ENCODE measurements at regions not wholly inside any gene's neighbourhood (a gene's known extent, or its start where the extent isn't known, plus 50 kb on each side); places are given as distances from the start of the nearest gene placed in this dataset.

GRCh38 chr12:86801439-86801838 is 545.2 kb upstream of the MGAT4C start:
- Histone ChIP-seq H3K36me3 (no peaks in the 10 kb centered on the region), H3F3A (ENCODE audit: low read depth) (no peaks in the 10 kb centered on the region), H3K4me2 (no peak overlapping the region), H4K20me1 (ENCODE audit: low read depth) (no peaks in the 10 kb centered on the region), H3K4me1 (no peaks in the 10 kb centered on the region), H2AFZ (replicated peaks) (no peak overlapping the region), H3K79me2 (ENCODE audit: low read depth) (no peaks in the 10 kb centered on the region), H3K27ac (no peak overlapping the region), H3K9ac (no peak overlapping the region), H3K27me3 (no peaks in the 10 kb centered on the region), H3K9me3 (ENCODE audit: low read depth) (no peaks in the 10 kb centered on the region), H3K4me3 (no peak overlapping the region)
- no peak overlapping the region for H3K27ac Mint-ChIP-seq
- TF ChIP-seq EZH2phosphoT487 (IDR thresholded peaks at IDR 0.05) (no peak), CTCF (IDR thresholded peaks at IDR 0.05) (no peak), EZH2 (IDR thresholded peaks at IDR 0.05) (no peak)
- DNase-seq (ENCODE audit: low spot score): no peak
- no peaks in the 10 kb centered on the region for H3K9me3 Mint-ChIP-seq
- H3K4me3 Mint-ChIP-seq: no peak overlapping the region
- H3K4me1 Mint-ChIP-seq: no peaks in the 10 kb centered on the region
- no peaks in the 10 kb centered on the region for H3K27me3 Mint-ChIP-seq (ENCODE audit: insufficient read depth, low read depth)
- no peaks in the 10 kb centered on the region for H3K36me3 Mint-ChIP-seq

- Histone ChIP-seq H3K4me2 (no peak overlapping the region), H3K4me1 (no peaks in the 10 kb centered on the region), H3K4me3 (no peak overlapping the region), H3K36me3 (no peaks in the 10 kb centered on the region), H3K27me3 (no peaks in the 10 kb centered on the region), H4K20me1 (ENCODE audit: low read depth) (no peaks in the 10 kb centered on the region), H2AFZ (replicated peaks) (no peak overlapping the region), H3K27ac (no peak overlapping the region), H3K9me3 (ENCODE audit: low read depth) (no peaks in the 10 kb centered on the region), H3K79me2 (ENCODE audit: low read depth) (no peaks in the 10 kb centered on the region), H3K9ac (no peak overlapping the region), H3F3A (ENCODE audit: low read depth) (no peaks in the 10 kb centered on the region)
- DNase-seq (ENCODE audit: low spot score): no peak
- no peaks in the 10 kb centered on the region for H3K9me3 Mint-ChIP-seq
- H3K27me3 Mint-ChIP-seq (ENCODE audit: insufficient read depth, low read depth): no peaks in the 10 kb centered on the region
- H3K36me3 Mint-ChIP-seq: no peaks in the 10 kb centered on the region
- H3K27ac Mint-ChIP-seq: no peak overlapping the region
- H3K4me3 Mint-ChIP-seq: no peak overlapping the region
- TF ChIP-seq CTCF (IDR thresholded peaks at IDR 0.05): no peak
- TF ChIP-seq EZH2 (IDR thresholded peaks at IDR 0.05): no peak
- no peak for TF ChIP-seq EZH2phosphoT487 (IDR thresholded peaks at IDR 0.05)
- H3K4me1 Mint-ChIP-seq: no peaks in the 10 kb centered on the region
Observed at GRCh38 chr12:86799616-86800015, 543.4 kb upstream of the MGAT4C start.

DNA sequence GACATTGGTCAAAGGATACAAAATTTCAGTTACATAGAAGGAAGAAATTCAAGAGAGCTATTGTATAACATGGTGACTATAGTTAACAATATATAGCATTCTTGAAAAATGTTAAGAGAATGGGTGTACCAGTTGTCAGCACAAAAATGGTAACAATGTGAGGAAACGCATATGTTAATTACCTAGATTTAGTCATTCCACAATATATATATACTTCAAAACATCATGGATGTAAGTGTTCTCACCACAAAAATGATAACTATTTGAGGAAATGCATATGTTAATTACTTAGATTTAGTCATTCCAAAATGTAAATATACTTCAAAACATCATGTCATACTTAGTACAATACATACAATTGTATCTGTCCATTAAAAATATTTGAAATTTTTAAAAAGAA is 540.4 kb upstream of the MGAT4C start:
- DNase-seq (ENCODE audit: low spot score): no peak
- no peaks in the 10 kb centered on the region for H3K27me3 Mint-ChIP-seq (ENCODE audit: insufficient read depth, low read depth)
- H3K27me3 ChIP-seq: no peaks in the 10 kb centered on the region

GRCh38 chr12:86788661-86789060 is 532.5 kb upstream of the MGAT4C start:
- H3K27ac Mint-ChIP-seq: no peak overlapping the region
- Histone ChIP-seq H3K4me3 (no peak overlapping the region), H3K4me1 (no peaks in the 10 kb centered on the region), H3K36me3 (no peaks in the 10 kb centered on the region), H2AFZ (replicated peaks) (no peak overlapping the region), H3K79me2 (ENCODE audit: low read depth) (no peaks in the 10 kb centered on the region), H3K9ac (no peak overlapping the region), H3K9me3 (ENCODE audit: low read depth) (no peaks in the 10 kb centered on the region), H3F3A (ENCODE audit: low read depth) (no peaks in the 10 kb centered on the region), H3K27ac (no peak overlapping the region), H4K20me1 (ENCODE audit: low read depth) (no peaks in the 10 kb centered on the region), H3K27me3 (no peaks in the 10 kb centered on the region), H3K4me2 (no peak overlapping the region)
- no peaks in the 10 kb centered on the region for H3K9me3 Mint-ChIP-seq
- DNase-seq (ENCODE audit: low spot score): no peak
- H3K4me1 Mint-ChIP-seq: no peaks in the 10 kb centered on the region
- no peaks in the 10 kb centered on the region for H3K36me3 Mint-ChIP-seq
- no peaks in the 10 kb centered on the region for H3K27me3 Mint-ChIP-seq (ENCODE audit: insufficient read depth, low read depth)
- no peak overlapping the region for H3K4me3 Mint-ChIP-seq
- no peak for TF ChIP-seq CTCF (IDR thresholded peaks at IDR 0.05)
- TF ChIP-seq EZH2 (IDR thresholded peaks at IDR 0.05): no peak
- no peak for TF ChIP-seq EZH2phosphoT487 (IDR thresholded peaks at IDR 0.05)

More for the DNA sequence above, 540.4 kb upstream of the MGAT4C start:
- Histone ChIP-seq H3K4me1 (no peaks in the 10 kb centered on the region), H3K9ac (no peak overlapping the region), H3K27ac (no peak overlapping the region), H2AFZ (replicated peaks) (no peak overlapping the region), H4K20me1 (ENCODE audit: low read depth) (no peaks in the 10 kb centered on the region), H3K79me2 (ENCODE audit: low read depth) (no peaks in the 10 kb centered on the region), H3K4me3 (no peak overlapping the region), H3K36me3 (no peaks in the 10 kb centered on the region), H3K4me2 (no peak overlapping the region), H3F3A (ENCODE audit: low read depth) (no peaks in the 10 kb centered on the region), H3K9me3 (ENCODE audit: low read depth) (no peaks in the 10 kb centered on the region)
- H3K4me3 Mint-ChIP-seq: no peak overlapping the region
- H3K9me3 Mint-ChIP-seq: no peaks in the 10 kb centered on the region
- TF ChIP-seq EZH2 (IDR thresholded peaks at IDR 0.05): no peak
- no peaks in the 10 kb centered on the region for H3K4me1 Mint-ChIP-seq
- no peak overlapping the region for H3K27ac Mint-ChIP-seq
- H3K36me3 Mint-ChIP-seq: no peaks in the 10 kb centered on the region
